PC-9 (cell line): ENCODE measurements at regions not wholly inside any gene's neighbourhood (a gene's known extent, or its start where the extent isn't known, plus 50 kb on each side); places are given as distances from the start of the nearest gene placed in this dataset.

Source experiments
- EZH2 ChIP-seq: fragments of 200-600 bp; sonication (generic); IDR thresholded peaks from 2 replicates; pipeline ENCODE4 v1.8.0; 2017; ENCODE audit warnings: antibody characterized with exemption, low read depth
- TF ChIP-seq, protein P1 (sequence below): fragments of 200-600 bp; sonication (generic); conservative IDR thresholded peaks from 2 replicates; pipeline ENCODE4 v1.6.1; 2017; ENCODE audit warnings: mixed run types, antibody characterized with exemption, mild to moderate bottlenecking, moderate library complexity

GRCh38 chr16:5715155-5715554 is 617.6 kb upstream of the EEF2KMT start:
- no peak for TF ChIP-seq EZH2
- TF ChIP-seq, protein P1, sequence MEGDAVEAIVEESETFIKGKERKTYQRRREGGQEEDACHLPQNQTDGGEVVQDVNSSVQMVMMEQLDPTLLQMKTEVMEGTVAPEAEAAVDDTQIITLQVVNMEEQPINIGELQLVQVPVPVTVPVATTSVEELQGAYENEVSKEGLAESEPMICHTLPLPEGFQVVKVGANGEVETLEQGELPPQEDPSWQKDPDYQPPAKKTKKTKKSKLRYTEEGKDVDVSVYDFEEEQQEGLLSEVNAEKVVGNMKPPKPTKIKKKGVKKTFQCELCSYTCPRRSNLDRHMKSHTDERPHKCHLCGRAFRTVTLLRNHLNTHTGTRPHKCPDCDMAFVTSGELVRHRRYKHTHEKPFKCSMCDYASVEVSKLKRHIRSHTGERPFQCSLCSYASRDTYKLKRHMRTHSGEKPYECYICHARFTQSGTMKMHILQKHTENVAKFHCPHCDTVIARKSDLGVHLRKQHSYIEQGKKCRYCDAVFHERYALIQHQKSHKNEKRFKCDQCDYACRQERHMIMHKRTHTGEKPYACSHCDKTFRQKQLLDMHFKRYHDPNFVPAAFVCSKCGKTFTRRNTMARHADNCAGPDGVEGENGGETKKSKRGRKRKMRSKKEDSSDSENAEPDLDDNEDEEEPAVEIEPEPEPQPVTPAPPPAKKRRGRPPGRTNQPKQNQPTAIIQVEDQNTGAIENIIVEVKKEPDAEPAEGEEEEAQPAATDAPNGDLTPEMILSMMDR: no peak
